Smooth muscle cell (in vitro differentiated cells): ENCODE measurements at regions not wholly inside any gene's neighbourhood (a gene's known extent, or its start where the extent isn't known, plus 50 kb on each side); places are given as distances from the start of the nearest gene placed in this dataset.

Experiments
- DNase-seq: peaks from one replicate; lab custom pipeline; 2025; ENCODE audit not compliant: unreplicated experiment; lab: John Stamatoyannopoulos, UW
- H2AFZ ChIP-seq: fragments of 200-600 bp; sonication (generic); 2 replicates; pipeline ENCODE4 v1.6.0; 2016; ENCODE audit warnings: antibody characterized with exemption, low read depth, mild to moderate bottlenecking
- H3F3A ChIP-seq: fragments of 200-600 bp; sonication (generic); 2 replicates; pipeline ENCODE4 v1.6.0; 2017; ENCODE audit warnings: antibody characterized with exemption, low read depth
- H3K27ac ChIP-seq: fragments of 200-600 bp; sonication (generic); 2 replicates; pipeline ENCODE4 v1.5.1; 2016; ENCODE audit warnings: low read depth, mild to moderate bottlenecking
- H3K27me3 ChIP-seq: fragments of 200-600 bp; sonication (generic); 2 replicates; pipeline ENCODE4 v1.6.1; 2016; ENCODE audit warnings: low read depth, mild to moderate bottlenecking
- H3K36me3 ChIP-seq: fragments of 200-600 bp; sonication (generic); 2 replicates; pipeline ENCODE4 v1.5.1; 2016; ENCODE audit warnings: low read depth
- H3K4me1 ChIP-seq: fragments of 200-600 bp; sonication (generic); 2 replicates; pipeline ENCODE4 v1.5.1; 2016; ENCODE audit warnings: low read depth
- H3K4me2 ChIP-seq: fragments of 200-600 bp; sonication (generic); 2 replicates; pipeline ENCODE4 v1.6.0; 2016; ENCODE audit warnings: mild to moderate bottlenecking
- H3K4me3 ChIP-seq: fragments of 200-600 bp; sonication (generic); 2 replicates; pipeline ENCODE4 v1.5.1; 2016; ENCODE audit warnings: mild to moderate bottlenecking
- H3K79me2 ChIP-seq: fragments of 200-600 bp; sonication (generic); 2 replicates; pipeline ENCODE4 v1.6.0; 2016; ENCODE audit warnings: low read depth, mild to moderate bottlenecking
- H3K9ac ChIP-seq: fragments of 200-600 bp; sonication (generic); 2 replicates; pipeline ENCODE4 v1.6.0; 2016; ENCODE audit warnings: low read depth
- H3K9me3 ChIP-seq: fragments of 200-600 bp; sonication (generic); replicated peaks from 2 replicates; pipeline ENCODE4 v1.5.1; 2016; ENCODE audit warnings: low read depth
- H4K20me1 ChIP-seq: fragments of 200-600 bp; sonication (generic); 2 replicates; pipeline ENCODE4 v1.6.0; 2016; ENCODE audit warnings: low read depth
- WGBS: methylation state at CpG from one replicate; pipeline ENCODE4 v1.1.7; 2016; ENCODE audit warnings: low lambda C conversion rate; 5-methylcytosine and 5-hydroxymethylcytosine counted together
- TF ChIP-seq, protein P1 (sequence below): fragments of 200-600 bp; sonication (generic); IDR thresholded peaks from 2 replicates; pipeline ENCODE4 v1.5.1; 2017; ENCODE audit warnings: borderline replicate concordance, mild to moderate bottlenecking, antibody characterized with exemption; ENCODE audit not compliant: insufficient read depth, poor library complexity, severe bottlenecking

DNA sequence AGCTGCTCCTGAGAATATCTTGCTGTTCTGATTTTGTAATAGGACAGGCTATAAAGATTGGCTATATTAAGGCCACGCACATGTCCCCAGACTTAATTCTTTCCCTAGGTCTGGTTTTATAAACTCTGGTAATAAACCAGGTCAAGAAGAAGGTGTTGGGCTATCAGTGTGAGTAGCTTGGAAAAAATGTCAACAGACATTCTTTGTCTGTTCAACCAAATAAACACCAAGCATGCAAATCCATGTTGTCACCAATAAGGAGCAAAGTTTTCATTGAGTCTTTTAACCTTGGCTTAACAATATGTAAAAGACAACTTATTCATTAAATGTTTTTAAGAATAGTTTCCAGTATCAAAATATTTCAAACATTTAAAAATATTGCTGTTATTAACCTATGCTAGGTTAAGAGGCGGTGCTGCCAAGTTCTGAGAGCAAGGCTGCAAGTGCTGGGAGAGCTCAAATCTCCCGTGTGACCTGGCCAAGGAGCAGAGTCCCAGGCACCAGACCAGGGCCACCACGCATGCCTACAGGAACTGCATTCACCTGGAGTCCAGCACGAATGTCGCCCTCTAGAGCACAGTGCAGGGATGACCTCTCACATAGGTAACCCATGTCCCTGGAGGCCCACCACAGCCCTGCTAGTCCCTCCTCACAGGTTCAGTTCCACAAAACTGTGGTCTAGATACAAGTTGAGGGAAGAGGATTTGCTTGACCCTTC is 120.5 kb upstream of the POU3F3 start:
- no peak overlapping the region for H3K4me2 ChIP-seq
- 48% methylated on average over 6 of the region's 6 CpGs for WGBS
- no peak overlapping the region for H3K27ac ChIP-seq
- TF ChIP-seq, protein P1, sequence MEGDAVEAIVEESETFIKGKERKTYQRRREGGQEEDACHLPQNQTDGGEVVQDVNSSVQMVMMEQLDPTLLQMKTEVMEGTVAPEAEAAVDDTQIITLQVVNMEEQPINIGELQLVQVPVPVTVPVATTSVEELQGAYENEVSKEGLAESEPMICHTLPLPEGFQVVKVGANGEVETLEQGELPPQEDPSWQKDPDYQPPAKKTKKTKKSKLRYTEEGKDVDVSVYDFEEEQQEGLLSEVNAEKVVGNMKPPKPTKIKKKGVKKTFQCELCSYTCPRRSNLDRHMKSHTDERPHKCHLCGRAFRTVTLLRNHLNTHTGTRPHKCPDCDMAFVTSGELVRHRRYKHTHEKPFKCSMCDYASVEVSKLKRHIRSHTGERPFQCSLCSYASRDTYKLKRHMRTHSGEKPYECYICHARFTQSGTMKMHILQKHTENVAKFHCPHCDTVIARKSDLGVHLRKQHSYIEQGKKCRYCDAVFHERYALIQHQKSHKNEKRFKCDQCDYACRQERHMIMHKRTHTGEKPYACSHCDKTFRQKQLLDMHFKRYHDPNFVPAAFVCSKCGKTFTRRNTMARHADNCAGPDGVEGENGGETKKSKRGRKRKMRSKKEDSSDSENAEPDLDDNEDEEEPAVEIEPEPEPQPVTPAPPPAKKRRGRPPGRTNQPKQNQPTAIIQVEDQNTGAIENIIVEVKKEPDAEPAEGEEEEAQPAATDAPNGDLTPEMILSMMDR = peak; percentile 35
- no peaks in the 10 kb centered on the region for H3K27me3 ChIP-seq
- H3K9ac ChIP-seq = no peak overlapping the region
- H2AFZ ChIP-seq = no peak overlapping the region
- no peaks in the 10 kb centered on the region for H3K36me3 ChIP-seq
- no peaks in the 10 kb centered on the region for H4K20me1 ChIP-seq
- no peaks in the 10 kb centered on the region for H3F3A ChIP-seq
- H3K9me3 ChIP-seq = no peaks in the 10 kb centered on the region
- H3K4me1 ChIP-seq = no peaks in the 10 kb centered on the region
- H3K79me2 ChIP-seq = no peaks in the 10 kb centered on the region
- no peak for DNase-seq
- no peak overlapping the region for H3K4me3 ChIP-seq

DNA sequence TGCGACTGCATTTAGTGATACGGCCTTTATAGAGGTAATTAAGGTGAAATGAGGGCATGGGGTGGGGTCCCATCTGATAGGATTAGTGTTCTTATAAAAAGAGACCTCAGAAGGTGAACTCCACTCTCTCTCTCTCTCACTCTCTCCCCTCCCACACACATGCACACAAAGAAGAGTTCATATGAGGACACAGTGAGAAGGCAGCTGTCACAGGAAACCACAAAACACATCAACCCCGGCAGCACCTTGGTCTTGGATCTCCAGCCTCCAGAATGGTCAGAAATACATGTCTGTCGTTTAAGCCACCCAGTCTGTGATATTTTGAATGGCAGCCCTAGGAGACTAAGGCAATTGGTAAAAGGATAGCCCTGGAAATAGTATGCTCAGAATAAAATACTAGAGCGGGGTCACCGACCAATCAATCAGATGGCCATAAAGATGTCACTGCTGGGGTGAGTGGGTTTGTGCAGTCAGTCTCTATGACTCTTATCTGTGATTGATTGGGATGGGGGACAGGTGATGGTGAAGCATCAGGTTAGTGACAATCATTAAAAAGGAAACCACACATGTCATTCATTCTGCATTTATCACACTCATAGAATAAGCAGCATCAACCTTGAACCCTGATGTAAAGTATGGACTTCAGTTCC is 118.9 kb upstream of the POU3F3 start:
- H3K4me2 ChIP-seq = no peak overlapping the region
- no peak overlapping the region for H2AFZ ChIP-seq
- H3K27me3 ChIP-seq = no peaks in the 10 kb centered on the region
- no peaks in the 10 kb centered on the region for H3K9me3 ChIP-seq
- TF ChIP-seq, protein P1 = no peak
- H3K79me2 ChIP-seq = no peaks in the 10 kb centered on the region
- H4K20me1 ChIP-seq = no peaks in the 10 kb centered on the region
- no peak overlapping the region for H3K4me3 ChIP-seq
- no peak overlapping the region for H3K27ac ChIP-seq
- no peaks in the 10 kb centered on the region for H3K36me3 ChIP-seq
- no peak overlapping the region for H3K9ac ChIP-seq
- H3K4me1 ChIP-seq = no peaks in the 10 kb centered on the region
- no peaks in the 10 kb centered on the region for H3F3A ChIP-seq
- no peak for DNase-seq
- WGBS = 85% methylated on average over 6 of the region's 6 CpGs

DNA sequence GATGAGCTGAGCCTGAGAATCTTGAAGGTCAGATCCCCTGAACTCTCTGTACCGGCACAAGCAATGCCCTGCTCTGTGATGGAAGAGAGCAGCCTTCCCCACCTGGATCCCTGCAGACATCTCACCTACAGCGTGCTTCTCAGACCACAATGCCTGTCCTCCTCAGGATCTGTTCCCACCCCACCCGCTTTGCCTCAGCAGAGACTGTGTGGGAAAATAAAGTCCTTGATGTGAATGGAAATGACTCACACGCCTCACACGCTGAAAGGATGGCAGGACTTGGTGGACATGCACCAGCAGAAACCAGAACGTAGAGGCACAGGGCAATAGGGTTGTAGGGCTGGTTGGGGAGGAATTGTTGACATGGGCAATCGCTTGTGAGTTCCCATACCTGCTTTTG is 117.9 kb upstream of the POU3F3 start:
- 85% methylated on average over 7 of the region's 7 CpGs for WGBS
- Histone ChIP-seq H3K4me3 (no peak overlapping the region), H3K4me1 (no peaks in the 10 kb centered on the region), H2AFZ (no peak overlapping the region), H3K9ac (no peak overlapping the region), H3K36me3 (no peaks in the 10 kb centered on the region), H3F3A (no peaks in the 10 kb centered on the region), H3K4me2 (no peak overlapping the region), H4K20me1 (no peaks in the 10 kb centered on the region), H3K27me3 (peaks cover under 1% of the 10 kb centered on the region), H3K27ac (no peak overlapping the region), H3K9me3 (no peaks in the 10 kb centered on the region), H3K79me2 (no peaks in the 10 kb centered on the region)
- no peak for DNase-seq
- TF ChIP-seq, protein P1 = no peak
